CD4-positive, CD25-positive, alpha-beta regulatory T cell (primary cell): ENCODE measurements at regions not wholly inside any gene's neighbourhood (a gene's known extent, or its start where the extent isn't known, plus 50 kb on each side); places are given as distances from the start of the nearest gene placed in this dataset.

Experiments used
- ATAC-seq, 2 donors: fragments of 150-1000 bp; cut with Tn5 transposase; one replicate each; pipeline ENCODE4 v1.10.0; 2021; ENCODE audit warnings: low read depth in 2 of 2, moderate number of reproducible peaks in 2 of 2, moderate library complexity in 1 of 2
- DNase-seq, 3 donors: peaks; one replicate each; pipeline versions ENCODE4 v3.0.0 to v3.0.0-alpha.2; 2012 to 2022; ENCODE audit warnings: mixed read lengths in 1 of 3
- H3K27ac ChIP-seq: one replicate; pipeline ENCODE4 v1.7.0; 2013; ENCODE audit warnings: mild to moderate bottlenecking, low read length; ENCODE audit not compliant: insufficient read depth, poor library complexity, severe bottlenecking
- H3K27me3 ChIP-seq: one replicate; pipeline ENCODE4 v1.7.0; 2013; ENCODE audit warnings: low read length; ENCODE audit not compliant: control insufficient read depth, insufficient read depth
- H3K36me3 ChIP-seq: one replicate; pipeline ENCODE4 v1.7.0; 2013; ENCODE audit warnings: mild to moderate bottlenecking, low read length, moderate library complexity; ENCODE audit not compliant: control insufficient read depth, insufficient read depth
- H3K4me1 ChIP-seq: 2 replicates; pipeline ENCODE4 v1.7.0; 2013; ENCODE audit warnings: mild to moderate bottlenecking, low read length; ENCODE audit not compliant: insufficient read depth, control insufficient read depth, poor library complexity, severe bottlenecking
- H3K4me3 ChIP-seq: one replicate; pipeline ENCODE4 v1.7.0; 2013; ENCODE audit warnings: low read depth, mild to moderate bottlenecking, low read length, moderate library complexity
- H3K9me3 ChIP-seq, 2 experiments: 1 replicate in 1 of 2; 2 replicates in 1 of 2; pipeline ENCODE4 v1.7.0; 2013; ENCODE audit warnings: low read length in 2 of 2, mild to moderate bottlenecking in 1 of 2, moderate library complexity in 1 of 2; ENCODE audit not compliant: control insufficient read depth in 2 of 2
- H3K27ac Mint-ChIP-seq, 3 donors: one replicate each; pipeline ENCODE4 v1.8.0; 2020 to 2022; ENCODE audit warnings: mild to moderate bottlenecking in 3 of 3, mixed read lengths in 3 of 3, moderate library complexity in 2 of 3
- H3K27me3 Mint-ChIP-seq: one replicate; pipeline ENCODE4 v1.8.0; 2022; ENCODE audit warnings: mild to moderate bottlenecking, mixed read lengths
- H3K36me3 Mint-ChIP-seq: one replicate; pipeline ENCODE4 v1.8.0; 2020; ENCODE audit warnings: mixed read lengths
- H3K4me1 Mint-ChIP-seq, 4 donors: one replicate each; pipeline ENCODE4 v1.8.0; 2020 to 2022; ENCODE audit warnings: mixed read lengths in 4 of 4, mild to moderate bottlenecking in 1 of 4
- H3K4me3 Mint-ChIP-seq, 4 donors: one replicate each; pipeline ENCODE4 v1.8.0; 2020 to 2022; ENCODE audit warnings: mild to moderate bottlenecking in 4 of 4, mixed read lengths in 4 of 4, moderate library complexity in 3 of 4
- H3K9me3 Mint-ChIP-seq, 7 donors: one replicate each; pipeline ENCODE4 v1.8.0; 2020 to 2022; ENCODE audit warnings: mixed read lengths in 7 of 7, mild to moderate bottlenecking in 3 of 7, moderate library complexity in 2 of 7

DNA sequence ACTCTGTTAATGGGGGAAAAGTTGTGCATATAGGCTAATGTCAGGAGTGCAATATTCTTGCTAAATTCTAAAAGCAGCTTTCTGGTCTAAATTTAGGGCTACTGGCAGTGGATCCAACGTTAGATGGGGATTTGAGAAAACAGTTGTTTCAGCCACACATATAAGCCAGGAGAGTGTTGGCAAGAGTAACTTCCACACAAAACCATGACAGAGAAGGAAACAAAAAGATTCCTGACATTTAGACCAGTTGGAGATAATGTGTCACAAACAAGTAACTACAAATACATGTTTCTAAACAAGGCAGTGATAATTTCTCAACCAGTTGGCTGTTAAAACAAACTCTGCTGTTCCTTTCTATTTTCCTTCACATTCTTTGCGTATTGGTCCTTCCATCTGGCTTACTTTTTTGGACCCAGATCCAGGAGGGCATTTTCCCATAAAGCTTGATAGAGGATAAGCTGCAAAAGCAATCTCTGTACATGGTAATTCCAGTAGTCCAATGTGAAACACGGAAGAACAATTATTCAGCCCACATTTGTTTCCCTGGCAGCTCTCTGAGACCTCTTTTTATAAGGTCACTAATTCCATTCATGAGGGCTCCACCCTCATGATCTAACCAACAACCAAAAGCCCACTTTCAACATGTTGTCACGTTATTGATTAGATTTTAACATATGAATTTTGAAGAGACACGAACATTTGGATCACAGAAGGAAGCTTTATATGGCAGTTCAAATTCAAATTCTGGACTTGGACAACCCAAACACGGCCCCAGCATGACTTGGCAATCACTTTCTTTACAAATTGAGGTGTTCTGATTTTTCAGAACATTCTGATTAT lies 1888.6 kb downstream of the MRPL39 start:
- no peaks in the 10 kb centered on the region for H3K4me1 Mint-ChIP-seq
- no peak for ATAC-seq
- no peak overlapping the region for H3K27ac Mint-ChIP-seq
- Histone ChIP-seq H3K36me3 (no peaks in the 10 kb centered on the region), H3K4me3 (no peak overlapping the region), H3K27me3 (no peaks in the 10 kb centered on the region), H3K27ac (no peak overlapping the region), H3K9me3 (no peaks in the 10 kb centered on the region), H3K4me1 (no peaks in the 10 kb centered on the region)
- H3K27me3 Mint-ChIP-seq: no peaks in the 10 kb centered on the region
- H3K9me3 Mint-ChIP-seq: peaks cover 0 to 18% (median 2%) of the 10 kb centered on the region in 7 donors
- no peak for DNase-seq
- no peak overlapping the region for H3K4me3 Mint-ChIP-seq
- H3K36me3 Mint-ChIP-seq: no peaks in the 10 kb centered on the region

DNA sequence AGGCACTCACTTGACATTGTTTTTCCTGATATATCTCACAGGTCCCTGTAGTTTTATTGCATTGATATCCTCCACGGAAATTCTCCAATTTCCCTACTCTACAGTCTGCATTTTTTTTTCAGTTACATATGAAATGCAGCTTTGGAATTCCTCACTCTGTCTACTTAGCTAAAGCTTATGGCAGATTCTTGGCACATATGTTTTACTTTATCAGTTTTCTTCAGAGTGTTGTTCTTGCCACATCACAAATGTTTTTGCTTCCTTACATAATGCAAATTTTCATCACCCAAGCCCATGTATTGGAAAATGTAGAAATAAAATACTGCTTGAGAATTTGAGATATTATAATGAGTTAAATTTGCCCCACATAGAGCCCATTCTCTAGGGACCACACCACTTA lies 1895.1 kb downstream of the MRPL39 start:
- no peaks in the 10 kb centered on the region for H3K36me3 Mint-ChIP-seq
- no peak overlapping the region for H3K4me3 Mint-ChIP-seq
- ATAC-seq: no peak
- H3K9me3 ChIP-seq: no peaks in the 10 kb centered on the region
- DNase-seq: no peak
- H3K4me1 Mint-ChIP-seq: no peaks in the 10 kb centered on the region
- no peaks in the 10 kb centered on the region for H3K36me3 ChIP-seq
- H3K4me1 ChIP-seq: no peaks in the 10 kb centered on the region
- peaks cover 0 to 5% (median 0%) of the 10 kb centered on the region in 7 donors for H3K9me3 Mint-ChIP-seq
- no peak overlapping the region for H3K27ac Mint-ChIP-seq
- no peak overlapping the region for H3K4me3 ChIP-seq
- no peaks in the 10 kb centered on the region for H3K27me3 ChIP-seq
- no peak overlapping the region for H3K27ac ChIP-seq
- H3K27me3 Mint-ChIP-seq: no peaks in the 10 kb centered on the region

DNA sequence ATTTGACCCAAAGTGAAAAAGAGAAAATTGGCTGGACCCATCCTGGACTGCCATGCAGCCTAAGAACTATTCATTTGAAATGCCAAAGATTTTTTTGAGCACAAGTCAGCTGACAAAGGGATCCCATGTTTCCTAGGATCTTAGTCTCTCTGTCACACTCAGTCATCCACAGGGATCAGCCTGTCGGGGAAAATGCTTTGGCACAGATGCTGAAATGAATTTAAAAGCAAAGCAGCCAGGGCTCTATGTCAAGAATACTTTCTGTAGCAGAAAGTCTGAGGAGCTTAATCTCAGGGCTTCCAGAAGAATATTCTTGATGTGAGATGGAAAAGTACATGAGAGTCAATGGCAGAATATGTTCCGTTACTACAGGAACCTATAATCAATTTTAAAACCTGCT lies 1900.8 kb downstream of the MRPL39 start:
- no peaks in the 10 kb centered on the region for H3K4me1 ChIP-seq
- ATAC-seq (no peak), DNase-seq (no peak)
- no peaks in the 10 kb centered on the region for H3K36me3 Mint-ChIP-seq
- no peak overlapping the region for H3K4me3 Mint-ChIP-seq
- no peak overlapping the region for H3K27ac Mint-ChIP-seq
- H3K4me1 Mint-ChIP-seq: no peaks in the 10 kb centered on the region
- peaks cover 0 to 1% of the 10 kb centered on the region in 2 experiments for H3K9me3 ChIP-seq
- peaks cover 3 to 19% (median 8%) of the 10 kb centered on the region in 7 donors for H3K9me3 Mint-ChIP-seq
- H3K27ac ChIP-seq: no peak overlapping the region
- H3K27me3 Mint-ChIP-seq: no peaks in the 10 kb centered on the region
- no peak overlapping the region for H3K4me3 ChIP-seq
- no peaks in the 10 kb centered on the region for H3K27me3 ChIP-seq
- no peaks in the 10 kb centered on the region for H3K36me3 ChIP-seq

DNA sequence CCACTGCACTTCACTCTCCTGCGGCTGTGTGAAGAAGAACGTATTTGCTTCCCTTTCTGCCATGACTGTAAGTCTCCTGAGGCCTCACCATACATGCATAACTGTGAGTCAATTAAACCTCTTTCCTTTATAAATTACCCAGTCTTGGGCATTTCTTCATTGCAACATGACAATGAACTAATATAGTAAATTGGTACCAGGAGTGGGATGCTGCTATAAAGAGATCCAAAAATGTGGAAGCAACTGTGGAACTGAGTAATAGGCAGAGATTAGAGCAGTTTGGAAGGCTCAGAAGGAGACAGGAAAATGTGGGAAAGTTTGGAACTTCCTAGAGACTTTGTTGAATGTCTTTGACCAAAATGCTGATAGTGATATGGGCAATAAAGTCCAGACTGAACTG lies 1907.9 kb downstream of the MRPL39 start:
- Mint-ChIP-seq H3K4me3 (no peak overlapping the region), H3K27ac (no peak overlapping the region), H3K36me3 (no peaks in the 10 kb centered on the region), H3K27me3 (no peaks in the 10 kb centered on the region), H3K9me3 (peaks cover 5 to 42% (median 12%) of the 10 kb centered on the region in 7 donors), H3K4me1 (no peaks in the 10 kb centered on the region)
- ATAC-seq (no peak), DNase-seq (no peak)
- Histone ChIP-seq H3K4me1 (no peaks in the 10 kb centered on the region), H3K4me3 (no peak overlapping the region), H3K9me3 (peaks cover 6 to 10% of the 10 kb centered on the region in 2 experiments), H3K36me3 (no peaks in the 10 kb centered on the region), H3K27me3 (no peaks in the 10 kb centered on the region), H3K27ac (no peak overlapping the region)

DNA sequence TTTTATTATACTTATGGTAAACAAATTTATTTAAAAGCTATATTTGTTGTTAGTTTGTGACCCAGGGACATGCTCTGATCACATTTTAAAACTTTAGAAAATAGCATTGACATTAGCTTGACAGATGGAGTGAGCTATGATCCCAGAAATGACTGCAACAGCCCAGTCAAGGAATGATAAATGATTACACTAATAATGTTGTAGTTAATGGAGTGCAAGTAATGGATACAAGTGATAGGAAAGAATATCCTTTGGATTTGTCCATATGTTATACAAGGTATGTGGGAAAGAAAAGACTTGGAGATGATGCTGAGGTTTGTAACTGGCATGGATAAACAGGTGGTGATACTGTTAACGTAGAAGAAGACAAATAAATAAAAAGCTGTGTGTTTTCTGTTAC lies 1908.7 kb downstream of the MRPL39 start:
- no peaks in the 10 kb centered on the region for H3K27me3 Mint-ChIP-seq
- H3K9me3 Mint-ChIP-seq: peaks cover 5 to 42% (median 12%) of the 10 kb centered on the region in 7 donors
- H3K4me1 ChIP-seq: no peaks in the 10 kb centered on the region
- H3K36me3 ChIP-seq: no peaks in the 10 kb centered on the region
- H3K4me3 Mint-ChIP-seq: no peak overlapping the region
- no peak for DNase-seq
- no peaks in the 10 kb centered on the region for H3K36me3 Mint-ChIP-seq
- peaks cover 6 to 10% of the 10 kb centered on the region in 2 experiments for H3K9me3 ChIP-seq
- H3K27ac Mint-ChIP-seq: no peak overlapping the region
- H3K4me1 Mint-ChIP-seq: no peaks in the 10 kb centered on the region
- no peak overlapping the region for H3K4me3 ChIP-seq
- no peaks in the 10 kb centered on the region for H3K27me3 ChIP-seq
- no peak for ATAC-seq
- no peak overlapping the region for H3K27ac ChIP-seq

DNA sequence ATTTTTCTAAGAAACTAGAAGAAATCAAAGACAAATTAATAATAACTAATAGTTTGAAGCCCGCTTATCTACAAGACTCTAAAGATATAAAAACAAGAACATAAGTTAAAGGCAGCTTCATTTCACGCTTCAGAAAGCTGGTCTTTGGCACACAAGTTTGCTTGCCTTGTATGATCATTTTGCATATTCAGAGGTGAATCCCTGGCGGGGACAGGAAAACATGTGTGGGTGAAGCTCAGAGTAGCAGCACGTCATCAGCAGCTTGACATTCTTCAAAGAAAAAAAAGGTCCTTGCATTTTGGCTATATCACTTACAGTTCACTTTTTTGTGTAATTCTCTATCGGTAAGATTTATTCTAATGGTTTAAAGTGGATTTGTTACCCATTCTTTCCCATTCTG lies 1911.8 kb downstream of the MRPL39 start:
- Mint-ChIP-seq H3K27me3 (no peaks in the 10 kb centered on the region), H3K9me3 (peaks cover 4 to 27% (median 6%) of the 10 kb centered on the region in 7 donors), H3K4me3 (no peak overlapping the region), H3K27ac (no peak overlapping the region), H3K36me3 (no peaks in the 10 kb centered on the region), H3K4me1 (no peaks in the 10 kb centered on the region)
- Histone ChIP-seq H3K4me1 (no peaks in the 10 kb centered on the region), H3K27ac (no peak overlapping the region), H3K9me3 (peaks cover 4 to 7% of the 10 kb centered on the region in 2 experiments), H3K4me3 (no peak overlapping the region), H3K27me3 (no peaks in the 10 kb centered on the region), H3K36me3 (no peaks in the 10 kb centered on the region)
- no peak for DNase-seq
- no peak for ATAC-seq

DNA sequence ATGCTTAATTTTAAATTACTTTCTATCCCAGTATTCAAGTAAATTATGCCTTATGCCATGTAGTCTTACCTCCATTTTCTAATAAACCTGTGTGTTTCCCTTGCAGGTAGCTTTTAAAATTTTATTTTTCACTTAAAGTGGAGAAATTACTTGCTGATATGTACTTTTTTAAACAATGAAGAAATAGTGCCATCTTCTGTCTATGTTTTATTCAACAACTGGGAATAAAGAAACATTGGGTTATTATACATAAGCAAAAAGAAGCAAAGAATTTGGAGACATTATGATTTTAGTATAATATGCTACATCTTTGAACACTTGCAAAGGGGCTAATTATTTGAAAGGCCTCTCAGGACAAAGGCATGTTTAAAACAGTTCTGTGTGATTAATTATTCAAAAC lies 1912.9 kb downstream of the MRPL39 start:
- no peak overlapping the region for H3K27ac ChIP-seq

DNA sequence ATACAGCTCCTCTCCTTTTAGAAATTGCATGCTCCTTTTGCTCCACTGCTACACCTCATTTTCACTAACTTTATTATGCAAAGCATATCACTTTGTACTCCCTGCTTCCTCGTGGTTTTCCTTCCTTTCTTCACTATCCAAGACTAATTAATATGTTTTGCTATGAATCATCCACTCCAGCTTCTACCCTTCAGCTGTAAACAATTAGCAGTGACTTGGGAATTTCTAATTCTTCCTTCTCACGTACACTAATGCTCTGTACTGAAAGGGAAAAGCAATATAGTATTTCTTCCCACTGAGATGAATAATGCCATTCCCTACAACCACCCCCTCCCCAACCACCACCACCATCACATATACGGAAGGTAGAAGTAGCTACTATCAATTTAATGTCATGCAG lies 1917.0 kb downstream of the MRPL39 start:
- Mint-ChIP-seq H3K36me3 (no peaks in the 10 kb centered on the region), H3K27ac (no peak overlapping the region), H3K4me3 (no peak overlapping the region), H3K27me3 (no peaks in the 10 kb centered on the region), H3K9me3 (peaks cover 0 to 11% (median 7%) of the 10 kb centered on the region in 7 donors), H3K4me1 (no peaks in the 10 kb centered on the region)
- no peaks in the 10 kb centered on the region for H3K36me3 ChIP-seq
- no peak overlapping the region for H3K4me3 ChIP-seq
- ATAC-seq (no peak), DNase-seq (no peak)
- no peaks in the 10 kb centered on the region for H3K4me1 ChIP-seq
- H3K9me3 ChIP-seq: no peaks in the 10 kb centered on the region
- no peak overlapping the region for H3K27ac ChIP-seq
- H3K27me3 ChIP-seq: no peaks in the 10 kb centered on the region

More for the DNA sequence above, 1912.9 kb downstream of the MRPL39 start:
- Histone ChIP-seq H3K9me3 (peaks cover 0 to 4% of the 10 kb centered on the region in 2 experiments), H3K4me1 (no peaks in the 10 kb centered on the region), H3K4me3 (no peak overlapping the region), H3K36me3 (no peaks in the 10 kb centered on the region), H3K27me3 (no peaks in the 10 kb centered on the region)
- Mint-ChIP-seq H3K4me1 (no peaks in the 10 kb centered on the region), H3K27me3 (no peaks in the 10 kb centered on the region), H3K27ac (no peak overlapping the region), H3K36me3 (no peaks in the 10 kb centered on the region), H3K9me3 (peaks cover 4 to 16% (median 6%) of the 10 kb centered on the region in 7 donors), H3K4me3 (no peak overlapping the region)
- ATAC-seq (no peak), DNase-seq (no peak)
